HG03460 (cell line): ENCODE measurements at regions not wholly inside any gene's neighbourhood (a gene's known extent, or its start where the extent isn't known, plus 50 kb on each side); places are given as distances from the start of the nearest gene placed in this dataset.
A peak's percentile ranks its signal among the peaks of the same experiment; 100 is the strongest.
"Not testable (repeated sequence)": the region's sequence is repeated elsewhere in the genome, so short reads cannot be mapped to it uniquely, and the experiment has no call there.

Experiments
- ATAC-seq: cut with Tn5 transposase; IDR thresholded peaks from one replicate; pipeline ENCODE4 v1.9.1; 2021; ENCODE audit not compliant: unreplicated experiment

GRCh38 chr19:28545397-28545796 lies 667.6 kb downstream of the UQCRFS1 start:
- not testable (repeated sequence) for ATAC-seq

DNA sequence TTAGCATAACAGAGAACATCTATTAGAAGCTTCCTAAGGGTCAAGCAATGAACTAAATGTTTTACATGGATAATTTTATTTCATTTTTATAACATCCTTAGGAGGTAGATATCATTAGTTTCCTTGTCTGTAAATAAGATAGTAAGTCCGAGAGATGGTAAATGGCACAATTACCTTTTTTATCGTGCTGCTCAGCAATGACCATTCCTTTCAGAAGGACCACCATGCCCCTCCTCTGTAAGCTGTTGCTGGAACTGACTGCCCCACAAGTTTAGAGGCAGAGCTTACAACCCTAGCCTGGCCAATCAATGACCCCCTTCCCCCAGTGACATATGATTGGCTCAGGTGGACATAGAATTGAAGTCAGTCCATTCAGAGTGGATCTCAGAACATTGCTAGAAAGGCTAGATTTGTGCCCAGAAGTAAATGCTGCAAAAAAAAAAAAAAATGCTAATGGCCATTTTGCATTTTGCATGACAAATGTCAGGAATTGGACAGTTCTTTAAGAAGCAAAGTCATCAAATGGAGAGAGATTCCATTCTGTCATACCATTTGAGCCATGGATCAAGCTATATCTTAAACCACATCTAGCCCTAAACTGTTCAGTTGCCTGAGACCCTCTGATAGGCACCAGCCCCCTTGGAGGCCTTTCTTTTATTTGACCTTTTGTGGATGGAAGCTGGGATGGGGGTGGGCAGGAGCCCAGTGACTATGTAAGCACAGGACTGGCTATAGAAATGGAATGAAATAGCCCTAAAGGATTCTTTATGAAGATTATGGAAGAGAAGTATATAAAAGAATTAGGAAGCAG lies 668.3 kb downstream of the UQCRFS1 start:
- no peak for ATAC-seq

- no peak for ATAC-seq
Observed at GRCh38 chr19:28543244-28543776, 669.6 kb downstream of the UQCRFS1 start.

DNA sequence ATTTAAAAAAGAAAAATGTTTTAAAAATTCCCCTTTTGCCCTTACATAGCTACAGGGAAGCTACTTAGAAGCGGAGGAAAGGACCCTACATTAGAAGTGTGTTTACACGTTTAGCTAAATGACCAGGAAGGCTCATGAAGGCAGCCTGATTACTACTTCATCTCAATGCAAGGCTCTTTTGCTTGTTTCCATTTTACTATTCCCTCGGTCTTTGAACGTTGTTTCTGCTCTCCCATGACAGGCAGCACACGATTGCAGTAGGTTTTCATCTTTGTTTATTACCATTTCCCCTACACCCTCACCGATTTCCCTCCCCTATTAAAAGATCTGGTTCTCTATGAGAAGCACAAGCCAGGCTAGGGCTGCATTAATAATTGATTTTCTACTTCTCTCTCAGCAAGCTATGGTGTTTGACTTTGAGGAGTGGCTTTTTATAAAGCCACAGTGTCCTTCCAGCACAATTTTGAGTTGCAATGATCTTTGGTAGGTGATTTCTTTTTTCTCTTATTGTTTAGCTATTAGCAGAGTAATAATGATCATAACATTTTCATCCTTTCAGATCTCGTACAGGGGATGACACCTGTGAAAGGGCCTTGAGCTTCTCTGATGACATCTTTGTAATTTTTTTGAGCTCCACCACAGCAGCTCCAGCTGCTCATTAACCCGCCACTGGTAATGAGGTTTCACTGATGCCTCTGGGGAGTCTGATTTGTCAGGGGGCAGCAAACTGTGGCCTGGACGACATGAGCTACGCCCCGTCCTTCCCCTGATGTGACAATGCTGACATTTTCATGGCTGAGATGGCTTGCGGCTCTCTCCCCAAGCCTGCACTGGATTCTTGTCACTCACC lies 670.3 kb downstream of the UQCRFS1 start:
- ATAC-seq, result peak; percentile 74

DNA sequence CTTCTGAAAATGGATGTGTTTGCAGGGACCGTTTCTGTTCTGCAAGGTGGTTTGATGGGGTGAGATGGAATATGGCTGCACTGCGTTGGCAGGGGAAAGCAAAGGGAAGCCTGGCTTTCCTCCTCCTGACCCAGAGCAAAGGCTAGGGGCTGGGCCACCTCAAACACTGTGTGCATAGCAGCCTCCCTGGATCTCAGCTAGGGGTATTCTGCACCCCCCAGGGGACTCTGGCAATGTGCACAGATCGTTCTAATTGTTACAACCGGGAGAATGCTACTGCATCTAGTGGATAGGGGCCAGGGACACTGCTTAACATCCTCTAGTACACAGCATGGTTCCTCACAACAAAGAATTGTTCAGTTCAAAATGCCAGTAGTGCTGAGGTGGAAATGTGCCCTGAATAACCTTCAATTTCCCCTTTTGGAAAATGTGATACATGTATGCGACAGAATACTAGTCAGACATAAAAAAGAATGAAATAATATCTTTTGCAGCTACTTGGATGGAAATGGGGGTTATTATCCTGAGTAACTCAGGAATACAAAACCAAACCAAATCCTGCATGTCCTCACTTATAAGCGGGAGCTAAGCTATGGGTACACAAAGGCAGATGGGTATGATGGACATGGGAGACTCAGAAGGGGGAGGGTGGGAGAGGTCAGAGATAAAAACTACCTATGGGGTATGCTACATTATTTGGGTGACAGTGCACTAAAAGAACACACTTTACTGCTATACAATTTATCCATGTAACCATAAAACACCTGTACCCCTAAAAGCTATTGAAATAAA lies 671.2 kb downstream of the UQCRFS1 start:
- no peak for ATAC-seq

DNA sequence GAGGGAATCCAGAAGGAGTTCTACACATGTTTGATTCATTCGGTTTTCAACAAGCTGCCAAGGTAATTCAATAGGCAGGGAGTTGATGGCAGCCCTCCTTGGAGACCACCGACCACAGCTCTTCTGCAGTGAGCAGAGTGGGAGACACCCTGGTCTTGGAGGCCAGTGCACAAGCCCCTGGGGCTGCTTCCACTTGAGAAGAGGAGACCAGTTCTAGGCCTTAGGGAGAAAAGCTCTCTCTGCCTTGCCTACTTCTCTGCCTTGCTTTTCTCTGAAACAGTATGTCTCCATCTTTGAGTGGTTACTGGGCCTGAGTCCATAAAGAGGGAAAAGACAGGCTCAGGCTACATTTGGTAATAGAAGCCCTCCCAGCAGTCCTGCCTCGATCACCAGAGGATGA lies 671.9 kb downstream of the UQCRFS1 start:
- ATAC-seq, result no peak

DNA sequence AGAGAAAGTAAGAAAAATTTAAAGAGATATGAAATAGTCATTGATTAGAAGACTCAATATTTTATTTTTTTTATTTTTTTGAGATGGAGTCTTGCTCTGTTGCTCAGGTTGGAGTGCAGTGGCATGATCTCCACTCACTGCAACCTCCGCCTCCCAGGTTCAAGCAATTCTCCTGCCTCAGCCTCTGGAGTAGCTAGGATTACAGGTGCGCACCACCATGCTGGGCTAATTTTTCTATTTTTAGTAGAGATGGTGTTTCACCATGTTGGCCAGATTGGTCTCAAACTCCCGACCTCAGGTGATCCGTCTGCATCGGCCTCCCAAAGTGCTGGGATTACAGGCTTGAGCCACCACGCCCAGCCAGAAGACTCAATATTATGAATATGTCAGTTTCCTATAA lies 672.6 kb downstream of the UQCRFS1 start:
- ATAC-seq, result not testable (repeated sequence)

DNA sequence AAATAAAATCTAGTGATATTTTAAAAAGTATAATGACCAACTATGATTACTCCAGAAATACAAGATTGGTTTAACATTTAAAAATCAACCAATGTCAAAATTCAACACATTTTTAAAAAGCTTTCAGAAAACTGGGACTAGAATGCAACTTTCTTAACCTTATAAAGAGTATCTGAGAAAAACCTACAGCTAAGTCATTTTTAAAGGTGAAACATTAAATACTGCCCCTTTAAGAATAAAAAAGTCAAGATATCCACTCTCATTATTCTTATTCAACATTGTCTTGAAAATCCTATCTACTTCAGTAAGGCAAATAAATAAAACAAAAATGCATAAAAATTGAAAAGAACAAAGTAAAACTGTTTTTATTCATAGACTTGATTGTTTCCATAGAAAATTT lies 673.2 kb downstream of the UQCRFS1 start:
- no peak for ATAC-seq

DNA sequence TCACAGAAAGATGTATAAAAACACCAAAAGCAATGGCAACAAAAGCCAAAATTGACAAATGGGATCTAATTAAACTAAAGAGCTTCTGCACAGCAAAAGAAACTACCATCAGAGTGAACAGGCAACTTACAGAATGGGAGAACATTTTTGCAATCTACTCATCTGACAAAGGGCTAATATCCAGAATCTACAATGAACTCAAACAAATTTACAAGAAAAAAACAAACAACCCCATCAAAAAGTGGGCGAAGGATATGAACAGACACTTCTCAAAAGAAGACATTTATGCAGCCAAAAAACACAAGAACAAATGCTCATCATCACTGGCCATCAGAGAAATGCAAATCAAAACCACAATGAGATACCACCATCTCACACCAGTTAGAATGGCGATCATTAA lies 674.4 kb downstream of the UQCRFS1 start:
- ATAC-seq, result not testable (repeated sequence)

DNA sequence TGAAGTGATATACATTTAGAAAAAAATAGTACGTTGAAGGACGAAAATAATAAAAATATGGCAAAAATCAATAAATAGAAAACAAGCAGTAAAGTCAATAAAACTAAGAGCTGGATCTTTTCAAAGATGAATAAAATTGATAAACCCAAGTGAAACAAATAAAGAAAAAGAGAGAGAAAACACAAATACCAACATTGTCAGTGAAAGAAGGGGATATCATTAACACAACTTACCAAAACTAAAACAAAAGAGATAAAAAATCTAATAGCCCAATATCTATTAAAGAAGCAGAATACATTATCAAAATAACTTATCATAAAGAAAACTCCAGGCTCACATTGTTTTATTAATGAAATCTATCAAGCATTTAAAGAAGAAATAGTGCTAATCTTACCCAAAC lies 675.1 kb downstream of the UQCRFS1 start:
- no peak for ATAC-seq

DNA sequence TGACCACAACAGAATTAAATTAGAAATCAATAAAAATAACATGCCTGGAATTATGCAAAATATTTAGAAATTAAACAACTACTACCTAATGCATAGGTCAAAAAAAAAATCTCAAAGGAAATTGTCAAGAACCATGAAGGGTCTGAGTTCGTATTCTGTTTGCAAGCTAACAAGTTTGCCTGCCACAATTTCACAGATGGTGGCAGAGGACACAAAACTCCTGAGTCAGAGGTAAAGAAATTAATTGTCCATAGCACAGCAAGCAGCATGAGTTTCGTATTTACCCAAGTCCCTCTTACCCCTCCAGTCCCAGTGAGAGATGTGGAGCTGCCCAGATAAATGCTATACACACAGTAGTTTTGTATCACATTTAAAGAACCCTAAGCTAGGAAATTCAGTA lies 675.9 kb downstream of the UQCRFS1 start:
- no peak for ATAC-seq

DNA sequence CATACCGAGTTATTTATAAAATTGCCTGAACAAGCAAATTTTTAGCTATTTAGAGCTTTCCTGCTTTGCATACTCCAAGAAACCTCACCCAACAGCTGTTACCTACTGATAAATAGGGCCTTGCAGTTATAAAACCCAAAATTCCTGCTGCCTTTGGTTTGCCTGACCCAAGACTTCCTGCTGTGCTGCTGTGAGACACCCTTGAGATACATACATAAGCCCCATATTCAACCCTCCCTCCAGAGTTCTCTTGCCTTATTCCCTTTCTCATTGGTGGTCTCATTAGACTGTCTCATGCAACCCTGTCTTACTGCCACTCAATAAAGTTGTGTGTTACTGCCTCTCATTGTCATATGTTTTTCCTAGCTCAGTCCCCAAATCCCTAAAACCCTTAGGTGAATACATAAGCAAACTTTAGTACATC lies 677.6 kb downstream of the UQCRFS1 start:
- ATAC-seq, result no peak

GRCh38 chr19:28534766-28535351 lies 678.1 kb downstream of the UQCRFS1 start:
- ATAC-seq, result no peak

DNA sequence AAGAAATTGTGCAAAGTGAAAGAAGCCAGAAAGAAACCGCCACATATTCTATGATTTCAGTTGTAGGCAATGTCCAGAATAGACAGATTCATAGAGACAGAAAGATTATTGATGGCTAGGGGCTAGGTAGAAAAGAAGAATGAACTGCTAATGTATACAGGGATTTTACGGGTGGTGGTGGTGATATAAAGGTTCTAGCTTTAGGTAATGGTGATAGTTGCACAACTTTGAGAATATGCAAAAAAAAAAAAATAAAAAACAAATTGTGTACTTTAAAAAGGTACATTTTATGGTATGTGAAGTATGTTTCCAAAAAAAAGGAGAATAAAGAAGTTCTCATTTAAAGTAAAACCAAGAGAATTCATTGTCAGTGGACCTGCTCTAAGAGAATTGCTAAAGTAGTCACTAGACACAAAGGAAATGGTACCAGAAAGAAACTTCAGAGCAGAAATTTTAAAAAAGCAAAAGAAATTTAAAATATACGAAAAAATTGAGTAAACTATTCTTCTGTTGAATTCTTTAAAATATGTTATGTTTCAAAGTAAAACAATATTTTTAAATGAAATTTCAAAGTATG lies 680.1 kb downstream of the UQCRFS1 start:
- ATAC-seq, result no peak

DNA sequence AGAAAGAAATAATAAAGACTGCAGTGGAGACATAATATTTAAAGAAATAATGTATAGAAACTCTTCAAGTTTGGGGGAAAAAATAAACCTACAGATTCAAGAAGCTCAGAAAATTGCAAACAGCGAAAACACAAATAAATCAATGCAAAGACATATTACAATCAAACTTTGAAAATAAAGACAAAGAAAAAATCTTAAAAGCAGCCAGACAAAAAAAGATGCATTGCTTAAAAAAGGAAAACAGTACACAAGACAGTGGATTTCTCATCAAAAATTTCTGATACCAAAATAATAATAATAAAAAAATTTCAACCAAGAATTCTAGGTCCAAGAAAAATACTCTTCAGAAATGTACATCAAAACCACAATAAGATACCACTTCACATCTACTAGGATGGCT lies 681.0 kb downstream of the UQCRFS1 start:
- ATAC-seq, result no peak

- ATAC-seq, result no peak
Observed at GRCh38 chr19:28530406-28531035, 682.4 kb downstream of the UQCRFS1 start.

DNA sequence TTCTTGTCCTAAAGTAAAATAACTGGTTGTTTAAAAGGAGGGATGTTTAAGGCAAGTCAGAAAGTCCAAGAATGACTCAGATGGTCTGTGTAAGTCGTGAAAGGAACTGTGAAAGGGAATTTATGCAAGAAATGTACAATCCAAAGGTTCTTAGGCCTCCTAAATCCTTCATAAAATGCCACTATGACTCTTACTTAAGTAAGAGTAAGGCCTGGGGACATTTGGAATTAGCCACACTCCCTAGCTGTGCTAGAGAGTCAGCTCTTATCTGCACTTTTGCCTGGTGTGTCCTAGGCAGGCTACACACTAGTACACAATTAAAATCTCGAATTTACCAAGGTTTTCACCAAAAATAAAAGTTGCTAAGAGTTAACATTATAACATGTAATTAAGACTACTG lies 686.9 kb downstream of the UQCRFS1 start:
- ATAC-seq, result no peak

DNA sequence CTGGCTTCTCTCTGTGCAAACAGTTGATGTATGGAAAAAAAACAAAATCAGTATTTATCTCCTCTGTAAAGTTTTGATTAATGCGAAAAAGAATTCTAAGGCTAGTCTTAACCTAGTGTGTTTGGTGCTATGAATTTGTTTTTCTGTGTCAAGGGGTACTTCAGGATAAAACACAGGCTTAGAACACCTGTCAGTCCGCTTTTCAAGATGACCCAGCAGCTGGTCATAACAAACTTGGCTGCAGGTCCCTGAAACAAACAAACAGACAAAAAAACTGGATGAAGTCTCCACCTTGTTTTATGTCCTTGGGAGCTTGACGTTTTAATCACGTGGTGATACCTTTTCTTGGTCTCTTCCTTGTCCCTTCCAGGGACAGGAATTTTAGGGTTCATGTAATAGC lies 689.3 kb downstream of the UQCRFS1 start:
- no peak for ATAC-seq

DNA sequence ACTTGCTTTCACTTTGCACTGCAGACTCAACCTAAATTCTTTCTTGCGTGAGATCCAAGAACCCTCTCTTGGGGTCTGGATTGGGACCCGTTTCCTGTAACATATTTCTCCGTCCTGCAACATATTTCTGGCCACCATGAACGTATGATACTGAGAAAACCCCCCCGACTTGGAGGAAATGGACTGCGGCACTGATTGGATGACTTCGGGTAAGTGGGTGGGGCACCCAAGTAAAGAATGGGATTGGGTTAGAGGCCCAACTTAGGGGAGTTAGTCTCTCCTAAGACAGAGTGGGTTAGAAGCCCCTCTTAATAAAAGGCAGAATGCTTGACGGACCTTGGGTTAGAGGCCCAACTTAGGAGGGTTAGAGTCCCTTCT lies 690.4 kb downstream of the UQCRFS1 start:
- ATAC-seq, result no peak
